DOHH2 (cell line): ENCODE measurements at regions not wholly inside any gene's neighbourhood (a gene's known extent, or its start where the extent isn't known, plus 50 kb on each side); places are given as distances from the start of the nearest gene placed in this dataset.

Source experiments
- H3F3A ChIP-seq: fragments of 200-600 bp; sonication (generic), shearing (Covaris generic); 2 replicates; pipeline ENCODE4 v1.6.0; 2016; ENCODE audit warnings: antibody characterized with exemption, mild to moderate bottlenecking; ENCODE audit not compliant: control insufficient read depth, insufficient read depth
- H3K27ac ChIP-seq: fragments of 200-600 bp; sonication (generic); 2 replicates; pipeline ENCODE4 v1.5.1; 2014; ENCODE audit warnings: low read depth, mild to moderate bottlenecking, low read length, moderate library complexity
- H3K27me3 ChIP-seq: fragments of 200-600 bp; sonication (generic); 2 replicates; pipeline ENCODE4 v1.6.1; 2014; ENCODE audit warnings: mild to moderate bottlenecking, low read length, mixed read lengths; ENCODE audit not compliant: control insufficient read depth
- H3K36me3 ChIP-seq: fragments of 200-600 bp; sonication (generic); 2 replicates; pipeline ENCODE4 v1.6.1; 2014; ENCODE audit warnings: mild to moderate bottlenecking, low read length, moderate library complexity, mixed read lengths; ENCODE audit not compliant: control insufficient read depth
- H3K4me1 ChIP-seq: fragments of 200-600 bp; sonication (generic); 2 replicates; pipeline ENCODE4 v1.6.1; 2014; ENCODE audit warnings: mild to moderate bottlenecking, low read length, mixed read lengths; ENCODE audit not compliant: control insufficient read depth
- H3K4me2 ChIP-seq: fragments of 200-600 bp; sonication (generic); 2 replicates; pipeline ENCODE4 v1.6.0; 2014; ENCODE audit warnings: mild to moderate bottlenecking, low read length, moderate library complexity
- H3K4me3 ChIP-seq: fragments of 200-600 bp; sonication (generic); 2 replicates; pipeline ENCODE4 v1.5.1; 2014; ENCODE audit warnings: mild to moderate bottlenecking, low read length, mixed read lengths
- H3K79me2 ChIP-seq: fragments of 200-600 bp; sonication (generic); 2 replicates; pipeline ENCODE4 v1.6.1; 2014; ENCODE audit warnings: mild to moderate bottlenecking, low read length, mixed read lengths; ENCODE audit not compliant: control insufficient read depth
- H3K9me2 ChIP-seq: fragments of 200-600 bp; sonication (generic); replicated peaks from 2 replicates; pipeline ENCODE4 v1.6.1; 2014; ENCODE audit warnings: mild to moderate bottlenecking, low read length, mixed read lengths; ENCODE audit not compliant: control insufficient read depth
- H3K9me3 ChIP-seq: fragments of 200-600 bp; sonication (generic); 2 replicates; pipeline ENCODE4 v1.6.1; 2014; ENCODE audit warnings: antibody characterized with exemption, low read length, mixed read lengths; ENCODE audit not compliant: control insufficient read depth, insufficient read depth
- H4K20me1 ChIP-seq: fragments of 200-600 bp; sonication (generic); 2 replicates; pipeline ENCODE4 v1.6.0; 2014; ENCODE audit warnings: low read depth, mild to moderate bottlenecking, antibody characterized with exemption, low read length, moderate library complexity; ENCODE audit not compliant: control insufficient read depth, insufficient read depth
- EZH2phosphoT487 ChIP-seq: fragments of 200-600 bp; sonication (generic); IDR thresholded peaks from 2 replicates; pipeline ENCODE4 v1.6.1; 2017; ENCODE audit warnings: borderline replicate concordance, mild to moderate bottlenecking, antibody characterized with exemption, low read length, moderate library complexity, mixed read lengths
- TF ChIP-seq, protein P1 (sequence below): fragments of 200-600 bp; sonication (generic); IDR thresholded peaks from one replicate; pipeline ENCODE4 v1.5.1; 2014; ENCODE audit warnings: antibody characterized with exemption, mild to moderate bottlenecking, low read depth, low read length; ENCODE audit not compliant: poor library complexity, severe bottlenecking

DNA sequence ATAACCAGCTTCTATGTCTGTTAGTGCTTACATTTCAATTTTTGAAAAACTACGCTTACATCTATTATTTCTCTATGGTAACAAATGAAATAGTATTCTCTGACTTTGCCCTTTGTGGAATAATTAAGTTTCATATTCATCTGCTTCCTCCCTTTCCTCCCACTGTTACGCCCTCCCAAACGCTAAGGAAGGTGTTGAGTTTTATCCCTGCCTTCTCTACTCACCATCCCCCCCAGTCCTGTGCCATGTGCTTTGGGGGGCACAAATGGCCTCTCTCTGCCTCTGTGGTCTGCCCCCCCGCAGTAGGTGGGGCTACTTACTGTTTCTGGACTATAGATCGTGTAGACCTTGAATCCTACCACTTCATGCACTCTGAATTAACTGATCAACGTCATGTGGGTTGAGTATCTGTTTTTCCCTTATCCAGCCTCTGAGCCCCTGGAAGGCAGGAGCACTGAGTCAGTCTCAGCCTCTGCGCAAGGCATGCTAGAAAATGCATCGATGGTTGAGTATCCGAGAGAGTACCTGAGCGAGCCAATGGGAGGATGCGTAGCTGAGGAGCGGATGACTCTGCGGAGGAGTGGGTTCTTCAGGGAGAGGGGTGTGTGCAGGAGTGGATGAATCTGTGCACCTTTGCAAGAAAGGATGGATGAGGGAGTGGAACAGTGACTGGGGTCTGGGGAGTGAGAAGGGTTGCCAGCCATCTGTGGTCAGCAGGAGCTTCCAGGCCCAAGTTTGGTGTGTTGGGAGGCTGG, 114.5 kb upstream of the RTL1 start:
- no peak overlapping the region for H3K4me3 ChIP-seq

DNA sequence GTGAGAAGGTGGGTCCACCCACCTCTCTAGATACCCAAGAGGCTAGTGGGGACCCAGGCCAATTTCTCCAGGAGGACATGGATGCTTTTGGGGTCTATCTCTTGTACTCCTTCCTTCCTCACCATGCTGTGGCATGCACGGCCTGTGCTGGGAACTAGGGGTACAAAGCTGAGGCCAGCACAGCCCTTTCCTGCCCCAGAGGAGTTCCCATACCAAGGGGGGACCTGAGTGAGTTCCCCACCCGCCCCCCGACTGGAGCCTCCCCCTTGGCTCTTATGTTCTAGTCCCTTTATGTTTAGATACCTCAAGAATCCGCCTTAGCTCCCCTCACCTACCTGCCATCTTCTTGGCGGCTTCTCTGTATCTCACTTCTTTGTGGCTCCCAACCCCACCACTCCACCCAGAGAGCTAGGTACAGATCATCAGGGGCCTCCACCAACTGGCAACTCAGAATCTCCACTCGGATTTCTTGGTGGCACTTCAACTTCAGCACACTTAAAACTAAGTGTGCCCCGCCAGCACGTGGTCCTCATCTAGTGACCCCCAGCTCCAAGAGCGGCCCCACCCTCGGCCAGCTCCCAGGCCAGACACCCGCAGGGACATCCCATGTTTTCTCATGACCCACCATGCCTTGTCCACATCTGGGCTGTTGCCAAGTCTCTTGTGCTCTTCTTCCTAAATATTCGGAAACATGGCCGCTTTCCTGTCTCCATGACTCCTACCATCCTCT, 115.2 kb upstream of the RTL1 start:
- TF ChIP-seq EZH2phosphoT487, result no peak
- TF ChIP-seq, protein P1, sequence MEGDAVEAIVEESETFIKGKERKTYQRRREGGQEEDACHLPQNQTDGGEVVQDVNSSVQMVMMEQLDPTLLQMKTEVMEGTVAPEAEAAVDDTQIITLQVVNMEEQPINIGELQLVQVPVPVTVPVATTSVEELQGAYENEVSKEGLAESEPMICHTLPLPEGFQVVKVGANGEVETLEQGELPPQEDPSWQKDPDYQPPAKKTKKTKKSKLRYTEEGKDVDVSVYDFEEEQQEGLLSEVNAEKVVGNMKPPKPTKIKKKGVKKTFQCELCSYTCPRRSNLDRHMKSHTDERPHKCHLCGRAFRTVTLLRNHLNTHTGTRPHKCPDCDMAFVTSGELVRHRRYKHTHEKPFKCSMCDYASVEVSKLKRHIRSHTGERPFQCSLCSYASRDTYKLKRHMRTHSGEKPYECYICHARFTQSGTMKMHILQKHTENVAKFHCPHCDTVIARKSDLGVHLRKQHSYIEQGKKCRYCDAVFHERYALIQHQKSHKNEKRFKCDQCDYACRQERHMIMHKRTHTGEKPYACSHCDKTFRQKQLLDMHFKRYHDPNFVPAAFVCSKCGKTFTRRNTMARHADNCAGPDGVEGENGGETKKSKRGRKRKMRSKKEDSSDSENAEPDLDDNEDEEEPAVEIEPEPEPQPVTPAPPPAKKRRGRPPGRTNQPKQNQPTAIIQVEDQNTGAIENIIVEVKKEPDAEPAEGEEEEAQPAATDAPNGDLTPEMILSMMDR, result no peak
- Histone ChIP-seq H3K4me1 (no peaks in the 10 kb centered on the region), H3K9me2 (no peaks in the 10 kb centered on the region), H3K4me3 (no peak overlapping the region), H3K79me2 (no peaks in the 10 kb centered on the region), H3F3A (no peaks in the 10 kb centered on the region), H3K27ac (no peak overlapping the region), H3K36me3 (no peaks in the 10 kb centered on the region), H3K4me2 (no peak overlapping the region), H3K27me3 (no peaks in the 10 kb centered on the region), H4K20me1 (no peaks in the 10 kb centered on the region), H3K9me3 (no peaks in the 10 kb centered on the region)

More for the DNA sequence above, 114.5 kb upstream of the RTL1 start:
- H3K27me3 ChIP-seq, result no peaks in the 10 kb centered on the region
- H3K4me1 ChIP-seq, result no peaks in the 10 kb centered on the region
- no peaks in the 10 kb centered on the region for H3F3A ChIP-seq
- no peaks in the 10 kb centered on the region for H3K36me3 ChIP-seq
- no peaks in the 10 kb centered on the region for H3K9me2 ChIP-seq
- H4K20me1 ChIP-seq, result no peaks in the 10 kb centered on the region
- no peaks in the 10 kb centered on the region for H3K9me3 ChIP-seq
- H3K4me2 ChIP-seq, result no peak overlapping the region
- TF ChIP-seq, protein P1, result no peak
- TF ChIP-seq EZH2phosphoT487, result no peak
- H3K27ac ChIP-seq, result no peak overlapping the region
- H3K79me2 ChIP-seq, result no peaks in the 10 kb centered on the region

DNA sequence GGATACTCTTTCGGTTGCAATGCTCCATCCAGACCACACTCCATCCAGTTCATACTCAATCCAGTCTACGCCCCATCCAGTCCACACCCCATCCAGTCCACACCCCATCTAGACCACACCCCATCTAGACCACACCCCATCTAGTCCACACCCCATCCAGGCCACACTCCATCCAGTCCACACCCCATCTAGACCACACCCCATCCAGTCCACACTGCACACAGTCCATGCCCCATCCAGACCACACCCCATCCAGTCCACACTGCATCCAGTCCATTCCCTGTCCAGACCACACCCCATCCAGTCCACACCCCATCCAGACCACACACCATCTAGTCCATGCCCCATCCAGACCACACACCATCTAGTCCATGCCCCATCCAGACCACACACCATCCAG, 116.0 kb upstream of the RTL1 start:
- H3K9me3 ChIP-seq, result no peaks in the 10 kb centered on the region
- H3K27ac ChIP-seq, result no peak overlapping the region
- H3F3A ChIP-seq, result no peaks in the 10 kb centered on the region
- H3K4me2 ChIP-seq, result no peak overlapping the region
- H3K36me3 ChIP-seq, result no peaks in the 10 kb centered on the region
- H3K9me2 ChIP-seq, result no peaks in the 10 kb centered on the region
- H3K79me2 ChIP-seq, result no peaks in the 10 kb centered on the region
- H4K20me1 ChIP-seq, result no peaks in the 10 kb centered on the region
- no peaks in the 10 kb centered on the region for H3K27me3 ChIP-seq
- no peaks in the 10 kb centered on the region for H3K4me1 ChIP-seq
- no peak overlapping the region for H3K4me3 ChIP-seq
- TF ChIP-seq EZH2phosphoT487, result no peak
- TF ChIP-seq, protein P1, result no peak
